ENCODE measurements at regions not wholly inside any gene's neighbourhood (a gene's known extent, or its start where the extent isn't known, plus 50 kb on each side); places are given as distances from the start of the nearest gene placed in this dataset.

GRCh38 chr5:9726931-9727330 is 96.8 kb upstream of the TAS2R1 start:
- TF ChIP-seq POLR2AphosphoS5 (IDR thresholded peaks at IDR 0.05) (no peak), CTCF (IDR thresholded peaks at IDR 0.05 in 8 of 11, conservative IDR thresholded peaks at IDR 0.05 in 3 of 11) (no peak)
